GM12878 (cell line): ENCODE measurements at regions not wholly inside any gene's neighbourhood (a gene's known extent, or its start where the extent isn't known, plus 50 kb on each side); places are given as distances from the start of the nearest gene placed in this dataset.

Experiments
- ATAC-seq: fragments of 200-7000 bp; cut with Tn5 transposase; 3 replicates; pipeline ENCODE4 v1.9.1; 2020; ENCODE audit warnings: mild to moderate bottlenecking, moderate library complexity
- BruUV-seq: library from RNA; stranded (reverse); fragments of 400-500 nt; replicated peaks from 2 replicates; lab custom pipeline; 2021; lab: Mats Ljungman, UMichigan
- CTCF ChIA-PET: fragments of 300-600 bp; sonication (Branson Sonifier 250); formaldehyde crosslinking; extraction: SDS; loops from one replicate; lab custom pipeline; 2021; ENCODE audit warnings: inconsistent platforms; lab: Yijun Ruan, JAX
- POLR2A ChIA-PET: fragments of 350-600 bp; formaldehyde crosslinking; extraction: SDS; loops from one replicate; lab custom pipeline; 2021; ENCODE audit warnings: inconsistent platforms; lab: Charles Lee
- RAD21 ChIA-PET: fragments of 300-600 bp; sonication (Branson Sonifier 250); formaldehyde crosslinking; loops from one replicate; lab custom pipeline; 2023; ENCODE audit warnings: antibody characterized with exemption; ENCODE audit not compliant: unreplicated experiment; lab: Charles Lee
- SMC1A ChIA-PET: fragments of 300-600 bp; sonication (Branson Sonifier 250); formaldehyde crosslinking; loops from one replicate; lab custom pipeline; 2023; ENCODE audit not compliant: unreplicated experiment, uncharacterized antibody; lab: Charles Lee
- DNase-seq: peaks from one replicate; pipeline ENCODE4 v3.0.0-alpha.2; 2011; ENCODE audit warnings: low read depth, low spot score
- FAIRE-seq: peaks from 3 replicates; lab custom pipeline; 2011; peaks lifted over from hg19 to GRCh38; lab: Jason Lieb, UNC
- H2AFZ ChIP-seq: 2 replicates; pipeline ENCODE4 v1.6.0; 2011; ENCODE audit warnings: low read depth, low read length, control low read depth; ENCODE audit not compliant: control insufficient read depth
- H3K27ac ChIP-seq: 2 replicates; pipeline ENCODE4 v1.5.1; 2011; ENCODE audit warnings: control low read depth; ENCODE audit not compliant: control insufficient read depth, insufficient read depth
- H3K27me3 ChIP-seq, 2 experiments: replicated peaks in 1 of 2; 2 replicates each; pipeline versions ENCODE4 v1.6.0 to v1.6.1; 2011; ENCODE audit warnings: low read length in 1 of 2; ENCODE audit not compliant: control insufficient read depth in 2 of 2, insufficient read depth in 2 of 2
- H3K36me3 ChIP-seq, 2 experiments: 2 replicates each; pipeline ENCODE4 v1.5.1; 2011; ENCODE audit warnings: low read length in 1 of 2; ENCODE audit not compliant: control insufficient read depth in 2 of 2, insufficient read depth in 2 of 2
- H3K4me1 ChIP-seq: 2 replicates; pipeline ENCODE4 v1.6.1; 2011; ENCODE audit warnings: mild to moderate bottlenecking, low read length, moderate library complexity, mixed read lengths; ENCODE audit not compliant: control insufficient read depth, insufficient read depth
- H3K4me2 ChIP-seq: 2 replicates; pipeline ENCODE4 v1.6.0; 2011; ENCODE audit warnings: control low read depth; ENCODE audit not compliant: control insufficient read depth, insufficient read depth
- H3K4me3 ChIP-seq: fragments of 200-600 bp; sonication (generic); 2 replicates; pipeline ENCODE4 v1.5.1; 2016
- H3K79me2 ChIP-seq: 2 replicates; pipeline ENCODE4 v1.6.0; 2011; ENCODE audit warnings: low read length; ENCODE audit not compliant: control insufficient read depth, insufficient read depth
- H3K9ac ChIP-seq: 2 replicates; pipeline ENCODE4 v1.8.0; 2011; ENCODE audit warnings: low read length, control low read depth, mixed read lengths; ENCODE audit not compliant: control insufficient read depth, insufficient read depth
- H3K9me3 ChIP-seq: replicated peaks from 3 replicates; pipeline ENCODE4 v1.5.1; 2011; ENCODE audit warnings: mild to moderate bottlenecking, low read length; ENCODE audit not compliant: control insufficient read depth, insufficient read depth
- H4K20me1 ChIP-seq: 2 replicates; pipeline ENCODE4 v1.6.0; 2011; ENCODE audit not compliant: control insufficient read depth, insufficient read depth
- BCLAF1 ChIP-seq: fragments of 450-650 bp; IDR thresholded peaks from 2 replicates; pipeline ENCODE4 v1.6.1; 2017; ENCODE audit warnings: antibody characterized with exemption, mild to moderate bottlenecking, moderate library complexity
- CUX1 ChIP-seq: IDR thresholded peaks from 2 replicates; pipeline ENCODE4 v1.6.1; 2012; ENCODE audit warnings: improper control_type of control experiment, low read depth, low read length; ENCODE audit not compliant: insufficient replicate concordance
- DPF2 ChIP-seq: fragments of 450-650 bp; IDR thresholded peaks from 2 replicates; pipeline ENCODE4 v1.6.1; 2017; ENCODE audit warnings: mild to moderate bottlenecking
- EP300 ChIP-seq, 2 experiments: fragments of 150-350 bp in 1 of 2; IDR thresholded peaks; 2 replicates each; pipeline ENCODE4 v1.6.1; 2011 to 2012; ENCODE audit warnings: low read depth in 2 of 2, low read length in 2 of 2, borderline replicate concordance in 1 of 2, improper control_type of control experiment in 1 of 2, inconsistent platforms in 1 of 2; ENCODE audit not compliant: control insufficient read depth in 1 of 2
- HDGF ChIP-seq: fragments of 450-650 bp; IDR thresholded peaks from 2 replicates; pipeline ENCODE4 v1.6.1; 2016; ENCODE audit warnings: antibody characterized with exemption
- LARP7 ChIP-seq: fragments of 450-650 bp; IDR thresholded peaks from 2 replicates; pipeline ENCODE4 v1.6.1; 2017; ENCODE audit warnings: mild to moderate bottlenecking
- MEF2A ChIP-seq: IDR thresholded peaks from 2 replicates; pipeline ENCODE4 v1.6.1; 2011; ENCODE audit warnings: low read depth, mild to moderate bottlenecking, low read length, moderate library complexity; ENCODE audit not compliant: insufficient read depth
- MLLT1 ChIP-seq: fragments of 450-650 bp; IDR thresholded peaks from 2 replicates; pipeline ENCODE4 v1.6.1; 2016; ENCODE audit warnings: mild to moderate bottlenecking
- MTA2 ChIP-seq: fragments of 450-650 bp; IDR thresholded peaks from 2 replicates; pipeline ENCODE4 v1.6.1; 2016; ENCODE audit warnings: low read depth, mild to moderate bottlenecking, moderate library complexity
- SP1 ChIP-seq: IDR thresholded peaks from one replicate; pipeline ENCODE4 v1.6.1; 2011; ENCODE audit warnings: low read depth, low read length
- STAT3 ChIP-seq: IDR thresholded peaks from 2 replicates; pipeline ENCODE4 v1.6.1; 2011; ENCODE audit warnings: low read depth, low read length, improper control_type of control experiment
- WGBS: methylation state at CpG from one replicate; pipeline ENCODE4 v1.1.6; 2016; ENCODE audit warnings: low lambda C conversion rate; ENCODE audit not compliant: insufficient replicate concordance, insufficient coverage; ENCODE audit errors: missing lambda C conversion rate; 5-methylcytosine and 5-hydroxymethylcytosine counted together
- in situ Hi-C: fragments of 300-500 bp; cut with MboI; formaldehyde crosslinking; loops from 9 replicates; pipeline ENCODE4 v1.14.3; 2018; ENCODE audit warnings: mixed read lengths
- intact Hi-C: fragments of 100-400 bp; cut with micrococcal nuclease; formaldehyde crosslinking; loops from one replicate; pipeline ENCODE4 v1.14.2; 2022; ENCODE audit not compliant: unreplicated experiment

- CTCF ChIA-PET, result interaction anchor here (1.7 kb wide), 1 partner anchor 22 kb away, joined by 4 read pairs; no protein-coding TSS in a partner anchor
- ATAC-seq (no peak), FAIRE-seq (no peak), DNase-seq (no peak)
- H3K27ac ChIP-seq, result no peak overlapping the region
- H2AFZ ChIP-seq, result no peak overlapping the region
- POLR2A ChIA-PET, result no interaction called here
- H3K9me3 ChIP-seq, result no peaks in the 10 kb centered on the region
- no peak overlapping the region for H3K4me3 ChIP-seq
- in situ Hi-C loops, result no loop called here
- no peaks in the 10 kb centered on the region for H3K36me3 ChIP-seq
- RAD21 ChIA-PET, result no interaction called here
- BruUV-seq, result no TSS peak
- no peaks in the 10 kb centered on the region for H4K20me1 ChIP-seq
- intact Hi-C loops, result no loop called here
- SMC1A ChIA-PET, result interaction anchor here (0.8 to 1.3 kb wide), 2 partner anchors 8 to 11 kb away, joined by 3 read pairs; no protein-coding TSS in a partner anchor
- no peak overlapping the region for H3K4me2 ChIP-seq
- H3K27me3 ChIP-seq, result no peaks in the 10 kb centered on the region
- no peak overlapping the region for H3K9ac ChIP-seq
- TF ChIP-seq MTA2 (no peak), STAT3 (no peak), HDGF (no peak), LARP7 (no peak), DPF2 (no peak), SP1 (no peak), BCLAF1 (no peak), MEF2A (no peak), EP300 (IDR thresholded peaks at IDR 0.05; ENCODE audit: borderline replicate concordance in 1 of 2, control insufficient read depth in 1 of 2, low read depth in 2 of 2, low read length in 2 of 2) (no peak), MLLT1 (no peak), CUX1 (no peak)
- WGBS, result 49% methylated on average over 5 of the region's 5 CpGs
- no peaks in the 10 kb centered on the region for H3K4me1 ChIP-seq
- H3K79me2 ChIP-seq, result no peaks in the 10 kb centered on the region
Observed at GRCh38 chr3:78022232-78022631, 982.3 kb downstream of the ROBO2 start.
